CD14-positive monocyte (primary cell): ENCODE measurements at regions not wholly inside any gene's neighbourhood (a gene's known extent, or its start where the extent isn't known, plus 50 kb on each side); places are given as distances from the start of the nearest gene placed in this dataset.

Experiments used
- DNase-seq, 3 donors: peaks; one replicate each; pipeline ENCODE4 v3.0.0-alpha.2; 2011 to 2022
- H2AFZ ChIP-seq: 2 replicates; pipeline ENCODE4 v1.6.0; 2012; ENCODE audit warnings: mild to moderate bottlenecking, low read depth, low read length, inconsistent platforms; ENCODE audit not compliant: insufficient read depth, poor library complexity, severe bottlenecking
- H3K27ac ChIP-seq, 2 donors: 1 replicate in 1 of 2; 2 replicates in 1 of 2; pipeline ENCODE4 v1.5.1; 2012 to 2013; ENCODE audit warnings: low read length in 2 of 2, control low read depth in 1 of 2, inconsistent platforms in 1 of 2, low read depth in 1 of 2, mild to moderate bottlenecking in 1 of 2
- H3K27me3 ChIP-seq, 2 donors: one replicate each; pipeline versions ENCODE4 v1.6.0 to v1.6.1; 2011 to 2013; ENCODE audit warnings: low read length in 2 of 2; ENCODE audit not compliant: control insufficient read depth in 2 of 2, insufficient read depth in 2 of 2
- H3K36me3 ChIP-seq, 2 donors: replicated peaks in 1 of 2; 1 replicate in 1 of 2; 2 replicates in 1 of 2; pipeline versions ENCODE4 v1.5.1 to v1.6.1; 2012 to 2013; ENCODE audit warnings: low read length in 2 of 2, control low read depth in 1 of 2, inconsistent platforms in 1 of 2, mild to moderate bottlenecking in 1 of 2; ENCODE audit not compliant: insufficient read depth in 2 of 2, control insufficient read depth in 1 of 2
- H3K4me1 ChIP-seq, 2 donors: 1 replicate in 1 of 2; 2 replicates in 1 of 2; pipeline versions ENCODE4 v1.5.1 to v1.6.1; 2012 to 2013; ENCODE audit warnings: low read length in 2 of 2, control low read depth in 1 of 2, inconsistent platforms in 1 of 2, mild to moderate bottlenecking in 1 of 2, moderate library complexity in 1 of 2; ENCODE audit not compliant: insufficient read depth in 2 of 2, control insufficient read depth in 1 of 2
- H3K4me2 ChIP-seq: replicated peaks from 2 replicates; pipeline ENCODE3; 2012; ENCODE audit warnings: low read length, moderate library complexity, mild to moderate bottlenecking; ENCODE audit not compliant: poor library complexity, severe bottlenecking; ENCODE audit errors: extremely low read depth
- H3K4me3 ChIP-seq, 3 experiments: fragments of 200-600 bp in 1 of 3; sonication (generic) in 1 of 3; replicated peaks in 1 of 3; 1 replicate in 2 of 3; 2 replicates in 1 of 3; pipeline ENCODE4 v1.5.1; 2011 to 2013; ENCODE audit warnings: low read length in 3 of 3, mild to moderate bottlenecking in 3 of 3, control low read depth in 2 of 3, low read depth in 2 of 3, inconsistent platforms in 1 of 3, moderate library complexity in 1 of 3
- H3K79me2 ChIP-seq: 2 replicates; pipeline ENCODE4 v1.6.0; 2012; ENCODE audit warnings: mild to moderate bottlenecking, control low read depth, inconsistent platforms, low read length, moderate library complexity; ENCODE audit not compliant: insufficient read depth
- H3K9ac ChIP-seq: 2 replicates; pipeline ENCODE4 v1.6.0; 2017; ENCODE audit warnings: low read length, mild to moderate bottlenecking; ENCODE audit not compliant: insufficient read depth, poor library complexity, severe bottlenecking
- H3K9me3 ChIP-seq, 2 donors: replicated peaks in 1 of 2; 1 replicate in 1 of 2; 2 replicates in 1 of 2; pipeline versions ENCODE4 v1.5.1 to v1.6.1; 2012 to 2013; ENCODE audit warnings: low read length in 2 of 2, control low read depth in 1 of 2; ENCODE audit not compliant: control insufficient read depth in 1 of 2, insufficient read depth in 1 of 2
- H4K20me1 ChIP-seq: 2 replicates; pipeline ENCODE4 v1.6.0; 2012; ENCODE audit warnings: mild to moderate bottlenecking, low read length, control low read depth, moderate library complexity; ENCODE audit not compliant: insufficient read depth
- H3K27ac Mint-ChIP-seq, 7 donors: one replicate each; pipeline ENCODE4 v1.8.0; 2020; ENCODE audit warnings: mild to moderate bottlenecking in 7 of 7, mixed read lengths in 7 of 7, moderate library complexity in 6 of 7, inconsistent platforms in 2 of 7
- H3K27me3 Mint-ChIP-seq, 3 donors: one replicate each; pipeline ENCODE4 v1.8.0; 2021 to 2022; ENCODE audit warnings: low read depth in 3 of 3, mild to moderate bottlenecking in 3 of 3, mixed read lengths in 3 of 3, moderate library complexity in 3 of 3, inconsistent platforms in 1 of 3
- H3K36me3 Mint-ChIP-seq, 2 donors: one replicate each; pipeline ENCODE4 v1.8.0; 2020; ENCODE audit warnings: mixed read lengths in 2 of 2, inconsistent platforms in 1 of 2, mild to moderate bottlenecking in 1 of 2
- H3K4me1 Mint-ChIP-seq: one replicate; pipeline ENCODE4 v1.8.0; 2020; ENCODE audit warnings: mild to moderate bottlenecking, mixed read lengths
- H3K4me3 Mint-ChIP-seq, 2 donors: one replicate each; pipeline ENCODE4 v1.8.0; 2020; ENCODE audit warnings: mild to moderate bottlenecking in 2 of 2, mixed read lengths in 2 of 2, moderate library complexity in 1 of 2
- H3K9me3 Mint-ChIP-seq, 7 donors: one replicate each; pipeline ENCODE4 v1.8.0; 2020 to 2022; ENCODE audit warnings: mixed read lengths in 7 of 7, mild to moderate bottlenecking in 6 of 7, moderate library complexity in 6 of 7, inconsistent platforms in 2 of 7
- CTCF ChIP-seq: fragments of 200-600 bp; IDR thresholded peaks from one replicate; pipeline ENCODE4 v1.8.0; 2022; ENCODE audit warnings: antibody characterized with exemption, mild to moderate bottlenecking
- WGBS: methylation state at CpG from one replicate; pipeline ENCODE4 v1.1.5; 2013; ENCODE audit warnings: missing lambda C conversion rate; ENCODE audit not compliant: insufficient coverage; 5-methylcytosine and 5-hydroxymethylcytosine counted together
- intact Hi-C, 2 donors: fragments of 100-400 bp; cut with micrococcal nuclease; formaldehyde crosslinking; loops; one replicate each; pipeline versions ENCODE4 v1.15.0 to v1.15.1; 2023

DNA sequence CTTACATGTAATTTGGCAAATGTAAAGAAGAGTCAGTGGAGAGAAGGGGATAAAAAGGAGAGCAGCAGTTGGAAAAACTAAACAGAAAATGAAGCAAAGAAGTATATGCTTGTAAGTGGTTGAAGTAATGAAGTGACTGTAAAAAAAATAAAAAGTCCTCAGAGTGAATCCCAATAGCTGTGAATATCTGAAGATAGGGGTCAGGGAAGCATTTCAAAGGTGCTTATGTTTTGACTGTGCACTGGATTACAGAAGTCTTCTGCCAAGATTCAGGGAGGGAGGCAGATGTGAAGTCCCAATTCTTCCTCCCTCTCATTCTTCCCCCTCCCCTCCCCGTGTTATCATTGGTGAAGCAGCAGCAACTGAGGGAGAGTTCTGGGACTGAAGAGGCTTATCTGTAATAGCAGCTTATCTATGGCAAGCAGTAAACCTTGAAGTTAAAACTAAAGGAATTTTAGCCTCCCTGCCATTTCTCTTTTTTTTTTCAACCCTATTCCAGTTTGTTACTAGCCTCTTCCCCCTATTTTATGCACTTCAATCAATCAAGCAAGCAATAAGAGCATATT lies 597.9 kb downstream of the IGSF11 start:
- DNase-seq = no peak
- no peaks in the 10 kb centered on the region for H3K4me1 Mint-ChIP-seq
- Histone ChIP-seq H2AFZ (no peak overlapping the region), H3K27ac (no peak overlapping the region), H3K27me3 (no peaks in the 10 kb centered on the region), H3K79me2 (no peaks in the 10 kb centered on the region), H3K9ac (no peak overlapping the region), H3K4me3 (no peak overlapping the region), H3K9me3 (no peaks in the 10 kb centered on the region), H3K36me3 (no peaks in the 10 kb centered on the region), H3K4me1 (no peaks in the 10 kb centered on the region), H4K20me1 (no peaks in the 10 kb centered on the region), H3K4me2 (no peak overlapping the region)
- peaks cover 0 to 3% (median 1%) of the 10 kb centered on the region in 7 donors for H3K9me3 Mint-ChIP-seq
- H3K27ac Mint-ChIP-seq = no peak overlapping the region
- no peaks in the 10 kb centered on the region for H3K36me3 Mint-ChIP-seq
- TF ChIP-seq CTCF = no peak
- no peak overlapping the region for H3K4me3 Mint-ChIP-seq
- intact Hi-C loops = no loop called here
- no peaks in the 10 kb centered on the region for H3K27me3 Mint-ChIP-seq
- WGBS = no CpG with 5 or more reads among the region's 1 CpG

DNA sequence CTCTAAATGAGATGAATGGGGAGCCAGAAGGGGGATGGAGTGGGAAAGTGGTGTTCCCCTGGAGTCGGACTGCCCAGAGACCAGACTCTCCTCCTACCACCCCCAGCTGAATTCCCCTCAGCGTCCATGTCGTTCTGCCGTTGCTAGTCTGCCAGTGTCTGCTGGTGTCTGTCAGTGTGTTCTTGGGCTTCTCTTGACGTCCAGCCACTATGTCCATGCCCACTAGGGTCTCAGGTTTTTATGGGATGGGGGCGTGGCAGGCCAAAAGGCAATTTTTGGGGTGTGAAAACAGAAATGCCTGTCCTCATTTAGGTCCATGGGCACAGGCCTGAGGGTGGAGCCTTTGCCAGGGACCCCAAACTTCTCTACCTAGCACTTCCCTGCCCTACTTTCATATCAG lies 589.6 kb downstream of the IGSF11 start:
- Histone ChIP-seq H3K27ac (no peak overlapping the region), H3K9me3 (peaks cover 5 to 11% of the 10 kb centered on the region in 2 donors), H3K79me2 (no peaks in the 10 kb centered on the region), H3K9ac (no peak overlapping the region), H3K36me3 (no peaks in the 10 kb centered on the region), H3K4me3 (no peak overlapping the region), H2AFZ (no peak overlapping the region), H3K4me2 (no peak overlapping the region), H4K20me1 (no peaks in the 10 kb centered on the region), H3K27me3 (no peaks in the 10 kb centered on the region), H3K4me1 (no peaks in the 10 kb centered on the region)
- H3K27me3 Mint-ChIP-seq = no peaks in the 10 kb centered on the region
- no peak for DNase-seq
- H3K36me3 Mint-ChIP-seq = no peaks in the 10 kb centered on the region
- 83% methylated on average over 4 of the region's 6 CpGs for WGBS
- no peak overlapping the region for H3K27ac Mint-ChIP-seq
- no peaks in the 10 kb centered on the region for H3K4me1 Mint-ChIP-seq
- no peak for TF ChIP-seq CTCF
- H3K9me3 Mint-ChIP-seq = peaks cover 0 to 15% (median 8%) of the 10 kb centered on the region in 7 donors
- intact Hi-C loops = no loop called here
- H3K4me3 Mint-ChIP-seq = no peak overlapping the region
